ENCODE measurements at regions not wholly inside any gene's neighbourhood (a gene's known extent, or its start where the extent isn't known, plus 50 kb on each side); places are given as distances from the start of the nearest gene placed in this dataset.

DNA sequence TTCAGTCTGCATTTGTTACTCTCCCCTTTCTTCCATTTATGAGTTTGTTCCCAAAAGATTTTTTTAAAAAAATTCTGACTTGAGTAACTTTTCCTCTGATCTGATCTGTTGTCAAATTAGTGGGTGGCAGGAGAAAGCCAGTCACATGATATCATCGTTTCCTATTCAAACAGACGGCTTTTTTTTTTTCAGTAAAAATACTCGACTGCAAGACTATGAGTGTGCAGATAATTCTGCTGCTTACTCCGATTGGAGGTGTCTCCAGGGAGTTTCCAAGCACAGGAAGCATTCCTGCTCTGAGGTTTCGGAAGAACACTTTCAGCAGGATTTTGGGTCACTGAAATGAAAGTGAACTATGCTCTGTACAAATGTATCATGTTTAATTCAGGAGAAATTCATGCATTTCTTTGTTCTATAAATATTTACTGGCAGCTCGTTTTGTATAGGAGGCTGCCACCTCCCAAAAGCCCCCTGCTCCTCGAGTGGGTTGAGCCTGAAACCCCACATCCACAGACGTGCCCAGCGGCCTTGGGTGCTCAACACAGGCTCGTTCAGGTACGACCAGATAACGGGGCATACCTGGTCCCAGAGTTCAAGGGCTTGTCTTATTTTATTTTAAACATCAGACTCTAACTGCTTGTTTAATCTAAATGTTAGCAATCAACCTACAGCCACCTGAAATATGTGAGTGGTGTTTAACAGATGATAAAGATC, 126.9 kb upstream of the ZNF516 start:
- no peaks in the 10 kb centered on the region for H3K79me2 ChIP-seq (ENCODE audit: control insufficient read depth in 1 of 2, insufficient read depth in 2 of 2, low read length in 2 of 2)
- TF ChIP-seq HDAC2 (IDR thresholded peaks at IDR 0.05; ENCODE audit: borderline replicate concordance in 1 of 2, low read depth in 2 of 2, low read length in 2 of 2) (no peak), JUND (IDR thresholded peaks at IDR 0.05; ENCODE audit: low read length) (no peak), TCF12 (IDR thresholded peaks at IDR 0.05; ENCODE audit: low read depth, low read length) (no peak), POLR2A (IDR thresholded peaks at IDR 0.05; ENCODE audit: control extremely low read depth in 1 of 2, low read depth in 2 of 2, low read length in 2 of 2) (no peak), SP1 (IDR thresholded peaks at IDR 0.05; ENCODE audit: low read depth, low read length) (no peak), TBP (IDR thresholded peaks at IDR 0.05; ENCODE audit: low read depth, low read length) (no peak), TEAD4 (IDR thresholded peaks at IDR 0.05; ENCODE audit: low read depth, low read length) (no peak), GABPA (IDR thresholded peaks at IDR 0.05; ENCODE audit: borderline replicate concordance, insufficient read depth, low read length) (no peak), YY1 (IDR thresholded peaks at IDR 0.05; ENCODE audit: low read depth, low read length) (no peak)
- TF ChIP-seq, protein P1, sequence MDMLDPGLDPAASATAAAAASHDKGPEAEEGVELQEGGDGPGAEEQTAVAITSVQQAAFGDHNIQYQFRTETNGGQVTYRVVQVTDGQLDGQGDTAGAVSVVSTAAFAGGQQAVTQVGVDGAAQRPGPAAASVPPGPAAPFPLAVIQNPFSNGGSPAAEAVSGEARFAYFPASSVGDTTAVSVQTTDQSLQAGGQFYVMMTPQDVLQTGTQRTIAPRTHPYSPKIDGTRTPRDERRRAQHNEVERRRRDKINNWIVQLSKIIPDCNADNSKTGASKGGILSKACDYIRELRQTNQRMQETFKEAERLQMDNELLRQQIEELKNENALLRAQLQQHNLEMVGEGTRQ (IDR thresholded peaks at IDR 0.05; ENCODE audit: low read length): no peak
- H3K18ac ChIP-seq (ENCODE audit: extremely low read depth, low read length): peak overlapping the region; percentile 56; the same call in 1 of the 2 replicates
- CTCF ChIA-PET (ENCODE audit: partially characterized antibody): interaction anchor here (0.7 to 4.4 kb wide), 11 partner anchors 10 to 223 kb away, joined by 3 to 27 read pairs (median 5); no protein-coding TSS in a partner anchor
- H3K23me2 ChIP-seq (ENCODE audit: low read depth, low read length): peaks cover 8% of the 10 kb centered on the region
- WGBS, 2 experiments (ENCODE audit: extremely low coverage in 1 of 2, insufficient coverage in 1 of 2, insufficient read length in 1 of 2, insufficient replicate concordance in 2 of 2, low coverage in 1 of 2, low lambda C conversion rate in 2 of 2, missing lambda C conversion rate in 1 of 2): 45% methylated on average over 12 of the region's 12 CpGs; no CpG with 5 or more reads in 1 of the 2 experiments
- DNase-seq (ENCODE audit: low read depth in 1 of 2, low spot score in 2 of 2) (no peak), FAIRE-seq (no peak)
- H2BK12ac ChIP-seq (ENCODE audit: low read depth, low read length): no peak overlapping the region
- peak overlapping the region; percentile 32 for H4K91ac ChIP-seq (replicated peaks; ENCODE audit: insufficient read length, low read length)
- H2AFZ ChIP-seq (ENCODE audit: low read length): no peak overlapping the region
- H3K9ac ChIP-seq (replicated peaks in 1 of 4; ENCODE audit: extremely low read depth in 1 of 4, low read depth in 3 of 4, low read length in 3 of 4): no peak overlapping the region
- no peak overlapping the region for H2AK5ac ChIP-seq (ENCODE audit: low read depth, low read length)
- no peaks in the 10 kb centered on the region for H3K9me3 ChIP-seq (ENCODE audit: insufficient read depth in 2 of 2, low read depth in 1 of 2, low read length in 1 of 2)
- POLR2A ChIA-PET (ENCODE audit: partially characterized antibody): interaction anchor here (0.6 to 1.6 kb wide), 4 partner anchors 10 to 223 kb away, joined by 3 read pairs; no protein-coding TSS in a partner anchor
- H4K5ac ChIP-seq (ENCODE audit: insufficient read length, low read depth, low read length): no peak overlapping the region
- peak overlapping the region in 3 of 4 experiments; percentile 57 to 70 (median 66); a peak in 4 of 8 replicates for H3K4me3 ChIP-seq (ENCODE audit: extremely low read depth in 1 of 4, insufficient read depth in 2 of 4, low read depth in 3 of 4, low read length in 4 of 4)
- no peak overlapping the region for H3K56ac ChIP-seq (replicated peaks; ENCODE audit: insufficient read length, low read depth, low read length)
- no peaks in the 10 kb centered on the region for H4K20me1 ChIP-seq (replicated peaks in 1 of 2; ENCODE audit: control insufficient read depth in 1 of 2, insufficient read depth in 2 of 2, low read length in 2 of 2)
- H3K79me1 ChIP-seq (ENCODE audit: low read depth, low read length): no peaks in the 10 kb centered on the region
- H2BK20ac ChIP-seq (ENCODE audit: low read length): no peak overlapping the region
- peak overlapping the region; percentile 91 to 93 for H3K4me2 ChIP-seq (ENCODE audit: insufficient read depth in 1 of 2, low read depth in 2 of 2, low read length in 2 of 2)
- no peak overlapping the region for H2BK5ac ChIP-seq (ENCODE audit: low read depth, low read length)
- H4K8ac ChIP-seq (ENCODE audit: extremely low read depth, insufficient read depth, low read length): no peak overlapping the region
- H3K23ac ChIP-seq (ENCODE audit: insufficient read length): no peak overlapping the region
- H3K36me3 ChIP-seq (ENCODE audit: control insufficient read depth in 2 of 4, insufficient read depth in 4 of 4, low read length in 3 of 4): no peaks in the 10 kb centered on the region; a peak in 1 of 8 replicates
- H3K14ac ChIP-seq (ENCODE audit: insufficient read length): no peak overlapping the region
- peaks cover 0 to 16% (median 13%) of the 10 kb centered on the region in 4 experiments; a peak in 4 of 7 replicates for H3K27me3 ChIP-seq (replicated peaks in 1 of 4; ENCODE audit: control insufficient read depth in 3 of 4, extremely low read depth in 1 of 4, insufficient read depth in 3 of 4, low read length in 3 of 4)
- H3K27ac ChIP-seq (ENCODE audit: low read depth, low read length): no peak overlapping the region
- H2BK120ac ChIP-seq (replicated peaks; ENCODE audit: low read depth, low read length): no peak overlapping the region
- no peak overlapping the region for H2BK15ac ChIP-seq (ENCODE audit: low read length)
- peaks cover 6 to 16% (median 10%) of the 10 kb centered on the region in 4 experiments for H3K4me1 ChIP-seq (replicated peaks in 1 of 4; ENCODE audit: control insufficient read depth in 3 of 4, insufficient read depth in 4 of 4, low read length in 3 of 4)
- no peak overlapping the region for H3K4ac ChIP-seq (replicated peaks; ENCODE audit: insufficient read length, low read depth, low read length)

All from H1 (cell line).